ENCODE measurements at regions not wholly inside any gene's neighbourhood (a gene's known extent, or its start where the extent isn't known, plus 50 kb on each side); places are given as distances from the start of the nearest gene placed in this dataset.

DNA sequence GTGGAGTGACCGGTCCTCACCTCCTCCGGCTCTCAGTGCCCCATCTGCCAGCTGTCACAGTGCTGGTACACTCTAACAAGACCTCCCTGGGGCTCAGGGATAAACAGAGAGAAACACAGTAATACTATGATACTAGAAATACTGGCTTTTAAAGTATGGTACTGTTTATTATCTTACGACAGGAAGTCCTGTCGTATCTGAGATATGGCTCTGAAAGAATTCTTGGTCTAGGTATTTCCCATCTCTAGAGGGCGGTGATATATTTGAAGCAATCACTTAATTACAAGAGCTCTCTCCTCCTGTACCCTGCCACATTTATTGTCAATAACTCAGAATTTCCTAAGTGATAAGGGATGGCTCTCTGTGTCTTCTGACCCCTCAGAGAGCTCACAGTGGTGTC is 119.1 kb downstream of the RRM1 start:
- Histone ChIP-seq H3K4me1 (ENCODE audit: insufficient read depth, low read length) (no peaks in the 10 kb centered on the region), H3K36me3 (replicated peaks in 1 of 2; ENCODE audit: control insufficient read depth in 1 of 2, insufficient read depth in 2 of 2, low read length in 2 of 2) (no peaks in the 10 kb centered on the region), H2AFZ (ENCODE audit: low read length) (no peak overlapping the region), H3K9ac (ENCODE audit: insufficient read depth, low read depth, low read length) (no peak overlapping the region), H3K79me2 (ENCODE audit: insufficient read depth, low read length) (no peaks in the 10 kb centered on the region), H3K4me2 (ENCODE audit: low read depth, low read length) (no peak overlapping the region), H3K9me3 (ENCODE audit: low read length) (no peaks in the 10 kb centered on the region), H4K20me1 (ENCODE audit: insufficient read depth, low read length) (no peaks in the 10 kb centered on the region), H3K4me3 (replicated peaks in 1 of 3; ENCODE audit: insufficient read depth in 1 of 3, low read depth in 2 of 3, low read length in 3 of 3) (no peak overlapping the region), H3K27ac (ENCODE audit: extremely low read length, insufficient read depth, low read length) (no peak overlapping the region), H3K27me3 (ENCODE audit: control insufficient read depth in 1 of 2, insufficient read depth in 2 of 2, low read length in 2 of 2) (peaks cover 2 to 32% of the 10 kb centered on the region in 2 experiments; a peak in 4 of 5 replicates)
- 41% methylated on average over 4 of the region's 5 CpGs for WGBS (ENCODE audit: low lambda C conversion rate)
- FAIRE-seq (no peak), ATAC-seq (no peak), DNase-seq (ENCODE audit: low spot score) (no peak)
- CTCF ChIA-PET (ENCODE audit: low intra/inter-chr PET ratio, low total read pairs), result no interaction called here
- no TSS peak for BruUV-seq (replicated peaks)
- TF ChIP-seq PHF20 (CRISPR knock-in tag; IDR thresholded peaks at IDR 0.05) (no peak), ELF1 (CRISPR knock-in tag; IDR thresholded peaks at IDR 0.05) (no peak), POGZ (CRISPR knock-in tag; IDR thresholded peaks at IDR 0.05) (no peak), KLF13 (CRISPR knock-in tag; IDR thresholded peaks at IDR 0.05) (no peak), NFE2L2 (IDR thresholded peaks at IDR 0.05; ENCODE audit: low read length) (no peak), ADNP (CRISPR knock-in tag; IDR thresholded peaks at IDR 0.05) (no peak), MBNL3 (CRISPR knock-in tag; conservative IDR thresholded peaks at IDR 0.05) (no peak), EHMT2 (IDR thresholded peaks at IDR 0.05; ENCODE audit: borderline replicate concordance, low read depth, low read length) (no peak), ZNF333 (CRISPR knock-in tag; IDR thresholded peaks at IDR 0.05; ENCODE audit: borderline replicate concordance) (no peak), ZNF24 (IDR thresholded peaks at IDR 0.05) (no peak), ZNF30 (CRISPR knock-in tag; IDR thresholded peaks at IDR 0.05) (no peak), STAG1 (CRISPR knock-in tag; IDR thresholded peaks at IDR 0.05) (no peak)
- TF ChIP-seq, protein P1, sequence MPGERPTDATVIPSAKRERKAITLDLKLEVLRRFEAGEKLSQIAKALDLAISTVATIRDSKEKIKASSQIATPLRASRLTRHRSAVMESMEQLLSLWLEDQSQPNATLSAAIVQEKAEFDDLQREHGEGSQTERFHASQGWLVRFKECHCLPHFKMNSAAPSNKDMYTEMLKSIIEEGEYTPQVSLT (CRISPR knock-in tag; IDR thresholded peaks at IDR 0.05; ENCODE audit: borderline replicate concordance, low read depth), result no peak
- TF ChIP-seq, protein P2, sequence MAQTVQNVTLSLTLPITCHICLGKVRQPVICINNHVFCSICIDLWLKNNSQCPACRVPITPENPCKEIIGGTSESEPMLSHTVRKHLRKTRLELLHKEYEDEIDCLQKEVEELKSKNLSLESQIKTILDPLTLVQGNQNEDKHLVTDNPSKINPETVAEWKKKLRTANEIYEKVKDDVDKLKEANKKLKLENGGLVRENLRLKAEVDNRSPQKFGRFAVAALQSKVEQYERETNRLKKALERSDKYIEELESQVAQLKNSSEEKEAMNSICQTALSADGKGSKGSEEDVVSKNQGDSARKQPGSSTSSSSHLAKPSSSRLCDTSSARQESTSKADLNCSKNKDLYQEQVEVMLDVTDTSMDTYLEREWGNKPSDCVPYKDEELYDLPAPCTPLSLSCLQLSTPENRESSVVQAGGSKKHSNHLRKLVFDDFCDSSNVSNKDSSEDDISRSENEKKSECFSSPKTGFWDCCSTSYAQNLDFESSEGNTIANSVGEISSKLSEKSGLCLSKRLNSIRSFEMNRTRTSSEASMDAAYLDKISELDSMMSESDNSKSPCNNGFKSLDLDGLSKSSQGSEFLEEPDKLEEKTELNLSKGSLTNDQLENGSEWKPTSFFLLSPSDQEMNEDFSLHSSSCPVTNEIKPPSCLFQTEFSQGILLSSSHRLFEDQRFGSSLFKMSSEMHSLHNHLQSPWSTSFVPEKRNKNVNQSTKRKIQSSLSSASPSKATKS (CRISPR knock-in tag; IDR thresholded peaks at IDR 0.05), result no peak
- TF ChIP-seq, protein P3, sequence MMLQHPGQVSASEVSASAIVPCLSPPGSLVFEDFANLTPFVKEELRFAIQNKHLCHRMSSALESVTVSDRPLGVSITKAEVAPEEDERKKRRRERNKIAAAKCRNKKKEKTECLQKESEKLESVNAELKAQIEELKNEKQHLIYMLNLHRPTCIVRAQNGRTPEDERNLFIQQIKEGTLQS (CRISPR knock-in tag; IDR thresholded peaks at IDR 0.05), result no peak
- in situ Hi-C loops (cut with HindIII; ENCODE audit: extremely low pct_ligation_motif_present, low pct_unique_long_range_greater_than_20kb), result no loop called here
- POLR2A ChIA-PET, result no interaction called here
- intact Hi-C loops (cut with micrococcal nuclease; ENCODE audit: unreplicated experiment), result no loop called here
